Gastrocnemius medialis (tissue), 4 donors: ENCODE measurements at regions not wholly inside any gene's neighbourhood (a gene's known extent, or its start where the extent isn't known, plus 50 kb on each side); places are given as distances from the start of the nearest gene placed in this dataset.

ENCODE experiments used
- ATAC-seq, 2 donors: fragments of 150-250 bp; one replicate each; pipeline ENCODE4 v1.9.1; 2016
- DNase-seq, 2 donors: peaks; one replicate each; pipeline ENCODE4 v3.0.0-alpha.2; 2019
- H3K27ac ChIP-seq, 4 donors: fragments of 200-600 bp; sonication (generic); 1 replicate in 1 of 4; 2 replicates in 3 of 4; pipeline ENCODE4 v1.5.1; 2016 to 2018; ENCODE audit warnings: mild to moderate bottlenecking in 2 of 4, moderate library complexity in 1 of 4
- H3K27me3 ChIP-seq, 3 donors: fragments of 200-600 bp; sonication (generic) in 2 of 3; 1 replicate in 1 of 3; 2 replicates in 2 of 3; pipeline versions ENCODE4 v1.5.1 to v1.6.0; 2016 to 2019; ENCODE audit warnings: mild to moderate bottlenecking in 1 of 3, moderate library complexity in 1 of 3
- H3K36me3 ChIP-seq, 2 donors: fragments of 200-600 bp; sonication (generic) in 1 of 2; one replicate each; pipeline ENCODE4 v1.5.1; 2017 to 2018
- H3K4me1 ChIP-seq, 2 donors: fragments of 200-600 bp; sonication (generic) in 1 of 2; one replicate each; pipeline ENCODE4 v1.5.1; 2016 to 2017; ENCODE audit warnings: mild to moderate bottlenecking in 2 of 2
- H3K4me3 ChIP-seq, 4 donors: fragments of 200-600 bp; sonication (generic) in 3 of 4; 1 replicate in 1 of 4; 2 replicates in 3 of 4; pipeline ENCODE4 v1.5.1; 2016 to 2019; ENCODE audit warnings: mild to moderate bottlenecking in 2 of 4
- H3K9me3 ChIP-seq, 3 donors: fragments of 200-600 bp; sonication (generic) in 2 of 3; 1 replicate in 1 of 3; 2 replicates in 2 of 3; pipeline ENCODE4 v1.5.1; 2016 to 2019
- CTCF ChIP-seq, 5 experiments: fragments of 450-650 bp in 3 of 5; fragments of 200-600 bp in 2 of 5; sonication (generic) in 2 of 5; IDR thresholded peaks in 4 of 5; conservative IDR thresholded peaks in 1 of 5; 1 replicate in 4 of 5; 2 replicates in 1 of 5; pipeline ENCODE4 v1.5.1; 2016 to 2019; ENCODE audit warnings: antibody characterized with exemption in 5 of 5, mild to moderate bottlenecking in 3 of 5, moderate library complexity in 3 of 5
- POLR2A ChIP-seq, 2 donors: fragments of 450-650 bp; IDR thresholded peaks; one replicate each; pipeline ENCODE4 v1.6.1; 2017; ENCODE audit warnings: antibody characterized with exemption in 2 of 2, mild to moderate bottlenecking in 2 of 2, moderate library complexity in 2 of 2
- in situ Hi-C, 4 donors: fragments of 200-750 bp; cut with MboI; loops; one replicate each; pipeline versions ENCODE4 v1.15.0 to v1.8.0; 2017; ENCODE audit warnings: low sequenced_read_pairs in 4 of 4
- intact Hi-C: fragments of 100-400 bp; cut with DNase I; formaldehyde crosslinking; loops from one replicate; pipeline ENCODE4 v1.15.1; 2023; ENCODE audit warnings: low total_unique reads

- TF ChIP-seq POLR2A (IDR thresholded peaks at IDR 0.05), result no peak
- TF ChIP-seq CTCF (IDR thresholded peaks at IDR 0.05 in 4 of 5, conservative IDR thresholded peaks at IDR 0.05 in 1 of 5), result no peak
- no peaks in the 10 kb centered on the region for H3K36me3 ChIP-seq
- no peaks in the 10 kb centered on the region for H3K9me3 ChIP-seq
- H3K4me3 ChIP-seq, result no peak overlapping the region
- no peaks in the 10 kb centered on the region for H3K4me1 ChIP-seq
- in situ Hi-C loops (no loop called here), intact Hi-C loops (no loop called here)
- no peak for DNase-seq
- no peak overlapping the region for H3K27ac ChIP-seq
- no peak for ATAC-seq
- H3K27me3 ChIP-seq, result no peaks in the 10 kb centered on the region
These were observed 402.5 kb downstream of the RFPL4B start for GRCh38 chr6:112749673-112750072.

- in situ Hi-C loops (no loop called here), intact Hi-C loops (no loop called here)
- H3K4me3 ChIP-seq, result no peak overlapping the region
- H3K4me1 ChIP-seq, result no peaks in the 10 kb centered on the region
- no peak overlapping the region for H3K27ac ChIP-seq
- DNase-seq (no peak), ATAC-seq (no peak)
- TF ChIP-seq CTCF (IDR thresholded peaks at IDR 0.05 in 4 of 5, conservative IDR thresholded peaks at IDR 0.05 in 1 of 5) (no peak), POLR2A (IDR thresholded peaks at IDR 0.05) (no peak)
- no peaks in the 10 kb centered on the region for H3K9me3 ChIP-seq
- H3K36me3 ChIP-seq, result no peaks in the 10 kb centered on the region
- H3K27me3 ChIP-seq, result no peaks in the 10 kb centered on the region
These were observed 405.2 kb downstream of the RFPL4B start for GRCh38 chr6:112752305-112752704.

GRCh38 chr6:112752791-112753190 is 405.7 kb downstream of the RFPL4B start:
- Histone ChIP-seq H3K36me3 (no peaks in the 10 kb centered on the region), H3K9me3 (no peaks in the 10 kb centered on the region), H3K27me3 (no peaks in the 10 kb centered on the region), H3K27ac (no peak overlapping the region), H3K4me1 (no peaks in the 10 kb centered on the region), H3K4me3 (no peak overlapping the region)
- no peak for DNase-seq
- ATAC-seq, result no peak
- intact Hi-C loops (no loop called here), in situ Hi-C loops (no loop called here)
- TF ChIP-seq CTCF (IDR thresholded peaks at IDR 0.05 in 4 of 5, conservative IDR thresholded peaks at IDR 0.05 in 1 of 5) (no peak), POLR2A (IDR thresholded peaks at IDR 0.05) (no peak)

- H3K36me3 ChIP-seq, result no peaks in the 10 kb centered on the region
- in situ Hi-C loops (no loop called here), intact Hi-C loops (no loop called here)
- no peak overlapping the region for H3K4me3 ChIP-seq
- TF ChIP-seq POLR2A (IDR thresholded peaks at IDR 0.05) (no peak), CTCF (IDR thresholded peaks at IDR 0.05 in 4 of 5, conservative IDR thresholded peaks at IDR 0.05 in 1 of 5) (no peak)
- no peaks in the 10 kb centered on the region for H3K4me1 ChIP-seq
- no peaks in the 10 kb centered on the region for H3K27me3 ChIP-seq
- no peak overlapping the region for H3K27ac ChIP-seq
- no peak for ATAC-seq
- peaks cover 0 to 2% (median 0%) of the 10 kb centered on the region in 3 donors for H3K9me3 ChIP-seq
- no peak for DNase-seq
These were observed 413.7 kb downstream of the RFPL4B start for GRCh38 chr6:112760831-112761230.

- intact Hi-C loops, result no loop called here
- TF ChIP-seq POLR2A (IDR thresholded peaks at IDR 0.05), result no peak
- no peak for TF ChIP-seq CTCF (IDR thresholded peaks at IDR 0.05 in 4 of 5, conservative IDR thresholded peaks at IDR 0.05 in 1 of 5)
- in situ Hi-C loops, result no loop called here
- DNase-seq (no peak), ATAC-seq (no peak)
- H3K36me3 ChIP-seq, result no peaks in the 10 kb centered on the region
- H3K4me1 ChIP-seq, result no peaks in the 10 kb centered on the region
- H3K27me3 ChIP-seq, result no peaks in the 10 kb centered on the region
- H3K9me3 ChIP-seq, result peaks cover 0 to 2% (median 0%) of the 10 kb centered on the region in 3 donors
- no peak overlapping the region for H3K4me3 ChIP-seq
- no peak overlapping the region for H3K27ac ChIP-seq
These were observed 414.6 kb downstream of the RFPL4B start for GRCh38 chr6:112761740-112762139.
